ENCODE measurements at regions not wholly inside any gene's neighbourhood (a gene's known extent, or its start where the extent isn't known, plus 50 kb on each side); places are given as distances from the start of the nearest gene placed in this dataset.

DNA sequence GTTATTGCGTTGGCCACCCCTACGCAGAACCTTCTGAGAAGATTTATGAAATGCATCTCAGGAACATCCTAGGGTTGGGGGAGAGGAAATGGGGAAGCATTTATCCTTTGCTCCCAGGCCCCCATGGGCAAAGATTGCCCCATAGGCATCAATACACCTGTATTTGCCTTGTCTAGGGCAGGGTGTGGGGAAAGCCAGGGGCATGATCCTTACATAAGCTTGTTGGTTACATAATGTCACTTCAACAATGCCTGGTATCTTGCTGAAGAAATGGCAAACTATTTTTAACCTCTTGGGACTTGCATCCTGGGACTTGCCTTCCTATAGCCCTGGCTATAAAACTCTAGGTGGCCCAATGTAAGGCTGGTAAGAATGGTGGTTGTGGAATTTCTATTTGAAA is 53.9 kb upstream of the SPRED2 start:
- TF ChIP-seq, protein P1, sequence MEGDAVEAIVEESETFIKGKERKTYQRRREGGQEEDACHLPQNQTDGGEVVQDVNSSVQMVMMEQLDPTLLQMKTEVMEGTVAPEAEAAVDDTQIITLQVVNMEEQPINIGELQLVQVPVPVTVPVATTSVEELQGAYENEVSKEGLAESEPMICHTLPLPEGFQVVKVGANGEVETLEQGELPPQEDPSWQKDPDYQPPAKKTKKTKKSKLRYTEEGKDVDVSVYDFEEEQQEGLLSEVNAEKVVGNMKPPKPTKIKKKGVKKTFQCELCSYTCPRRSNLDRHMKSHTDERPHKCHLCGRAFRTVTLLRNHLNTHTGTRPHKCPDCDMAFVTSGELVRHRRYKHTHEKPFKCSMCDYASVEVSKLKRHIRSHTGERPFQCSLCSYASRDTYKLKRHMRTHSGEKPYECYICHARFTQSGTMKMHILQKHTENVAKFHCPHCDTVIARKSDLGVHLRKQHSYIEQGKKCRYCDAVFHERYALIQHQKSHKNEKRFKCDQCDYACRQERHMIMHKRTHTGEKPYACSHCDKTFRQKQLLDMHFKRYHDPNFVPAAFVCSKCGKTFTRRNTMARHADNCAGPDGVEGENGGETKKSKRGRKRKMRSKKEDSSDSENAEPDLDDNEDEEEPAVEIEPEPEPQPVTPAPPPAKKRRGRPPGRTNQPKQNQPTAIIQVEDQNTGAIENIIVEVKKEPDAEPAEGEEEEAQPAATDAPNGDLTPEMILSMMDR (conservative IDR thresholded peaks at IDR 0.05), result no peak
- TF ChIP-seq ZFX (IDR thresholded peaks at IDR 0.05), result no peak
- H3K27ac ChIP-seq, result no peak overlapping the region

DNA sequence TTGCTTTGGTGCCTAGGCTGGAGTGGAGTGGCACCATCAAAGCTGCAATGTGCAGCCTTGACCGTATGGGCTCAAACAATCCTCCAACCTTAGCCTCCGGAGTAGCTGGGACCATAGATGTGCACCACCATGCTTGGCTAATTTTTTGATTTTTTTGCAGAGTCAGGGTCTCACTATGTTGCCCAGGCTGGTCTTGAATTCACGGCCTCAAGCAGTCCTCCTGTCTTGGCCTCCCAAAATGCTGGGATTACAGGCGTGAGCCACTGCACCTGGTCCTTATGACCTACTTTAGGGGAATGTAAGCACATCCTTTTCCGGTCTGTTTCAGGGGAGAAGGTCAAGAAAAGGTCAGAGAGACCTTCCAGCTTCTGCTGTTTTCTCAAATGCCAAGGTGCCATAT is 53.4 kb upstream of the SPRED2 start:
- TF ChIP-seq, protein P1 (conservative IDR thresholded peaks at IDR 0.05), result no peak
- no peak for TF ChIP-seq ZFX (IDR thresholded peaks at IDR 0.05)
- no peak overlapping the region for H3K27ac ChIP-seq

DNA sequence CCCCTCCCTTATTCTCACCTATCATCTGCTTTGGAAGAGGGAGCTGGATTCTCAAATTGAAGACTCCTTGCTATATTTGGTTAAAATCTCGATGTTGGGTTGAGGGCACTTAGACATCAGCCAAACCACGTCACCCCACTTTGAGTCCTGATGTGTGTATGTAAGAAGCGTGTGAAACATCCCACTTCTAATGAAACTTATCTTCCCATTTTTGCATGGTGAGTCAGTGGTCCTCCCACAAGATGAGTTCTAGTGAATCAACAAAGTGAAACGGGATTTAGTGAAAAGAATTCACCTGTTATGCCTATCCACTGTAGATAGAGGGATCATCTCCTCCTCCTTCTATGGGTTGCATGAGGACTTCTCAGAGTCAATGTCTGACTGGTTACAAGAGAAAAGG is 51.4 kb upstream of the SPRED2 start:
- H3K27ac ChIP-seq, result no peak overlapping the region
- no peak for TF ChIP-seq ZFX (IDR thresholded peaks at IDR 0.05)
- TF ChIP-seq, protein P1 (conservative IDR thresholded peaks at IDR 0.05), result no peak

DNA sequence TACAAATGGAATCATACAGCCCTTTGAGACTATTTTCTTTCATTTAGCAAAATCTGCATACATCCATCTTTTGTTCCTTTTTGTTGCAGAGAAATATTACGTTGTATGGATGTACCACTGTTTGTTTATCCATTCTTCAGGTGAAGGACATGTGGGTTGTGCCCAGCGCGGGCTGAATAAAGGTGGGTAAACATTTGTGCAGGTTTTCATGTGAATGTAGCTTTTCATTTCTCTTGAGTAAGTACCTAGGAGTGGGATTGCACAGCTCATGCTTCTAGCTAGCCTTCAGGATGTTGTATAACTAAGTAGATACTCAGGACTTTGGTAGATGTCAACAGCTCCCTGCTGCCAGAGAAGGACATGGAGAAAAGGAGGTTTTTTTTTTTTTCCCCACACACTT is 50.6 kb upstream of the SPRED2 start:
- no peak overlapping the region for H3K27ac ChIP-seq
- TF ChIP-seq, protein P1 (conservative IDR thresholded peaks at IDR 0.05), result no peak
- no peak for TF ChIP-seq ZFX (IDR thresholded peaks at IDR 0.05)

Data from C4-2B (cell line).